OCI-LY3 (cell line): ENCODE measurements at regions not wholly inside any gene's neighbourhood (a gene's known extent, or its start where the extent isn't known, plus 50 kb on each side); places are given as distances from the start of the nearest gene placed in this dataset.
A peak's percentile ranks its signal among the peaks of the same experiment; 100 is the strongest.

Experiments used
- H2AFZ ChIP-seq: fragments of 200-600, 300-600 bp; shearing (Covaris generic); 2 replicates; pipeline ENCODE4 v1.6.0; 2014; ENCODE audit warnings: antibody characterized with exemption, low read depth, low read length
- H3K27ac ChIP-seq: fragments of 200-600, 300-600 bp; sonication (generic); 2 replicates; pipeline ENCODE4 v1.5.1; 2014; ENCODE audit warnings: mild to moderate bottlenecking, low read length, moderate library complexity, mixed read lengths
- H3K27me3 ChIP-seq: fragments of 200-600, 300-600 bp; sonication (generic); 2 replicates; pipeline ENCODE4 v1.6.1; 2014; ENCODE audit warnings: low read depth, low read length, mixed read lengths
- H3K36me3 ChIP-seq: fragments of 200-600, 300-600 bp; sonication (generic); replicated peaks from 2 replicates; pipeline ENCODE3; 2014; ENCODE audit warnings: low read depth, low read length, mixed read lengths
- H3K4me1 ChIP-seq: fragments of 300-600, 200-600 bp; sonication (generic); 2 replicates; pipeline ENCODE4 v1.6.1; 2014; ENCODE audit warnings: low read length, mixed read lengths
- H3K4me2 ChIP-seq: fragments of 200-600, 300-600 bp; sonication (generic); 2 replicates; pipeline ENCODE4 v1.6.1; 2014; ENCODE audit warnings: low read length, mixed read lengths
- H3K4me3 ChIP-seq: fragments of 300-600, 200-600 bp; sonication (generic); 2 replicates; pipeline ENCODE4 v1.5.1; 2014; ENCODE audit warnings: antibody characterized with exemption, mild to moderate bottlenecking, low read length, moderate library complexity
- H3K79me2 ChIP-seq: fragments of 300-600, 200-600 bp; shearing (Covaris generic); 2 replicates; pipeline ENCODE4 v1.6.1; 2014; ENCODE audit warnings: mild to moderate bottlenecking, low read length, mixed read lengths
- H3K9ac ChIP-seq: fragments of 300-600, 200-600 bp; shearing (Covaris generic); 2 replicates; pipeline ENCODE4 v1.6.0; 2014; ENCODE audit warnings: mild to moderate bottlenecking, low read length, moderate library complexity
- H3K9me3 ChIP-seq: fragments of 200-600, 300-600 bp; shearing (Covaris generic); 2 replicates; pipeline ENCODE4 v1.6.1; 2014; ENCODE audit warnings: low read length, mixed read lengths; ENCODE audit not compliant: insufficient read depth
- H4K20me1 ChIP-seq: fragments of 200-600, 300-600 bp; sonication (generic); 2 replicates; pipeline ENCODE4 v1.6.1; 2016; ENCODE audit warnings: low read length, mixed read lengths; ENCODE audit not compliant: insufficient read depth
- EZH2phosphoT487 ChIP-seq: fragments of 200-600 bp; shearing (Covaris generic); IDR thresholded peaks from 2 replicates; pipeline ENCODE4 v1.6.1; 2018; ENCODE audit warnings: antibody characterized with exemption, mixed run types, low read depth
- TF ChIP-seq, protein P1 (sequence below): fragments of 200-600, 300-600 bp; sonication (generic); IDR thresholded peaks from 2 replicates; pipeline ENCODE4 v1.5.1; 2014; ENCODE audit warnings: antibody characterized with exemption, low read length, low read depth

DNA sequence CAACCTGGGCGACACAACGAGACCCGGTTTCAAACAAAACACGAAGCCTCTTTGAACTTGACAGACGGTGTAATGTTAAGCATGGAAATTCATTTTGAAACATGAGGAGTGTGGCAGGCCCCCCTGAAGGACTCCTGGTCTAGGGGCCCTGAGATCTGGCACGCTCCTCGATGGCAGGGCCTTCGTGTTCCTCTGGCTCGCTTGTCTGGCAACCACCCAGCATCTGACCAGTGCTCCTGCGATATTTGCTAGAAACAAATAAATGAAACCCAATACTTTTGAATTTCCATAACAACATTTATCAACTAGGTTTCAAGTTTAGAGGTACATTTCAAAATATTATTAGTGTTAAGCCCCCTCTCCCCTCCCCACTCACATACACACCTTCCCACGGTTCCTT lies 193.0 kb downstream of the ERCC6L2 start:
- H3K27me3 ChIP-seq = peaks cover 6% of the 10 kb centered on the region; the same call in 1 of the 2 replicates
- no peaks in the 10 kb centered on the region for H3K9me3 ChIP-seq
- no peak overlapping the region for H2AFZ ChIP-seq
- H3K9ac ChIP-seq = no peak overlapping the region
- no peak overlapping the region for H3K4me3 ChIP-seq
- no peaks in the 10 kb centered on the region for H4K20me1 ChIP-seq
- no peak for TF ChIP-seq EZH2phosphoT487
- TF ChIP-seq, protein P1, sequence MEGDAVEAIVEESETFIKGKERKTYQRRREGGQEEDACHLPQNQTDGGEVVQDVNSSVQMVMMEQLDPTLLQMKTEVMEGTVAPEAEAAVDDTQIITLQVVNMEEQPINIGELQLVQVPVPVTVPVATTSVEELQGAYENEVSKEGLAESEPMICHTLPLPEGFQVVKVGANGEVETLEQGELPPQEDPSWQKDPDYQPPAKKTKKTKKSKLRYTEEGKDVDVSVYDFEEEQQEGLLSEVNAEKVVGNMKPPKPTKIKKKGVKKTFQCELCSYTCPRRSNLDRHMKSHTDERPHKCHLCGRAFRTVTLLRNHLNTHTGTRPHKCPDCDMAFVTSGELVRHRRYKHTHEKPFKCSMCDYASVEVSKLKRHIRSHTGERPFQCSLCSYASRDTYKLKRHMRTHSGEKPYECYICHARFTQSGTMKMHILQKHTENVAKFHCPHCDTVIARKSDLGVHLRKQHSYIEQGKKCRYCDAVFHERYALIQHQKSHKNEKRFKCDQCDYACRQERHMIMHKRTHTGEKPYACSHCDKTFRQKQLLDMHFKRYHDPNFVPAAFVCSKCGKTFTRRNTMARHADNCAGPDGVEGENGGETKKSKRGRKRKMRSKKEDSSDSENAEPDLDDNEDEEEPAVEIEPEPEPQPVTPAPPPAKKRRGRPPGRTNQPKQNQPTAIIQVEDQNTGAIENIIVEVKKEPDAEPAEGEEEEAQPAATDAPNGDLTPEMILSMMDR = no peak
- no peak overlapping the region for H3K27ac ChIP-seq
- no peaks in the 10 kb centered on the region for H3K79me2 ChIP-seq
- H3K36me3 ChIP-seq = no peaks in the 10 kb centered on the region
- peaks cover 10% of the 10 kb centered on the region for H3K4me1 ChIP-seq
- no peak overlapping the region for H3K4me2 ChIP-seq

DNA sequence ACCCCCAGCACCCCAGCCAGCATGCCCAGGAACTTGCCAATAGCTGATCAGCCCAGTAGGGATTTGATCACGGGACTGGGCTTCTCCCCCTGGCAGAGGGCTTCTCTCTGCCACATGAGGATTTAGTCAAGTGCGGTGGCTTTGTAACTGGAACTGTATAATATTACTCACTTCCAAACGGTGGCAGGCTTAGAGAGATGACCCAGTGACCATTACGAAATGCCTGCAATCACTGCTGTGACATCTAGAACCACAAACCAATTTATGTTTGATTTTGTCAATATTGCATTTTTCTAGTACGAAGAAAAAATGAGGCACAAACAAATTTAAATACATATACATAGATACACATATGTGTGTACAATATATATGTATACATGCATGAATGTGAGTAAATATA lies 192.1 kb downstream of the ERCC6L2 start:
- H3K9ac ChIP-seq = no peak overlapping the region
- no peak overlapping the region for H3K27ac ChIP-seq
- TF ChIP-seq, protein P1 = no peak
- TF ChIP-seq EZH2phosphoT487 = no peak
- H3K27me3 ChIP-seq = peaks cover 6% of the 10 kb centered on the region; the same call in 1 of the 2 replicates
- H3K79me2 ChIP-seq = no peaks in the 10 kb centered on the region
- no peaks in the 10 kb centered on the region for H3K36me3 ChIP-seq
- no peak overlapping the region for H3K4me2 ChIP-seq
- peaks cover 10% of the 10 kb centered on the region for H3K4me1 ChIP-seq
- no peaks in the 10 kb centered on the region for H4K20me1 ChIP-seq
- no peaks in the 10 kb centered on the region for H3K9me3 ChIP-seq
- no peak overlapping the region for H3K4me3 ChIP-seq
- no peak overlapping the region for H2AFZ ChIP-seq

DNA sequence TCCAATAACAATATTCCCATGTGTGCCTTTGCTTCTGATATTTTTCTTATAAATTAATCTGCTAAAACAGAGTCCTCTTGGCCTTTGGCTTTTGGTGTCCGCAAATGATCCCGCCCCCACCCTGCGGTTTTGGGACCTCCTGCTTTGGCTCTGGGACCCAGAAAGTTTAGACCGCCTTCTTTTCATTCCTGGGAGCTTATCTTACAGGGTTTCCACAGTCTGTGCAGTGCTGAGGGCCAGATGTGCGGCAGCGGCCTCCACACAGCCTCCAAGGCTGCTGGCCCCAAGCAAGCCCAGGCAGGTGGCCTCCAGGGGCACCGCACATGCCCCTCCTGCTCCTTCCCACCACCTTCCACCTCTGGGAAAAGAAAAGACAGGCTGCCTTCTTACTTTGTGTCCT lies 191.5 kb downstream of the ERCC6L2 start:
- H3K36me3 ChIP-seq = no peaks in the 10 kb centered on the region
- no peaks in the 10 kb centered on the region for H4K20me1 ChIP-seq
- peaks cover 10% of the 10 kb centered on the region for H3K4me1 ChIP-seq
- no peak overlapping the region for H3K27ac ChIP-seq
- H3K79me2 ChIP-seq = no peaks in the 10 kb centered on the region
- no peak overlapping the region for H2AFZ ChIP-seq
- no peak overlapping the region for H3K4me3 ChIP-seq
- H3K9me3 ChIP-seq = no peaks in the 10 kb centered on the region
- TF ChIP-seq, protein P1 = no peak
- H3K27me3 ChIP-seq = peaks cover 6% of the 10 kb centered on the region; the same call in 1 of the 2 replicates
- H3K9ac ChIP-seq = no peak overlapping the region
- no peak overlapping the region for H3K4me2 ChIP-seq

DNA sequence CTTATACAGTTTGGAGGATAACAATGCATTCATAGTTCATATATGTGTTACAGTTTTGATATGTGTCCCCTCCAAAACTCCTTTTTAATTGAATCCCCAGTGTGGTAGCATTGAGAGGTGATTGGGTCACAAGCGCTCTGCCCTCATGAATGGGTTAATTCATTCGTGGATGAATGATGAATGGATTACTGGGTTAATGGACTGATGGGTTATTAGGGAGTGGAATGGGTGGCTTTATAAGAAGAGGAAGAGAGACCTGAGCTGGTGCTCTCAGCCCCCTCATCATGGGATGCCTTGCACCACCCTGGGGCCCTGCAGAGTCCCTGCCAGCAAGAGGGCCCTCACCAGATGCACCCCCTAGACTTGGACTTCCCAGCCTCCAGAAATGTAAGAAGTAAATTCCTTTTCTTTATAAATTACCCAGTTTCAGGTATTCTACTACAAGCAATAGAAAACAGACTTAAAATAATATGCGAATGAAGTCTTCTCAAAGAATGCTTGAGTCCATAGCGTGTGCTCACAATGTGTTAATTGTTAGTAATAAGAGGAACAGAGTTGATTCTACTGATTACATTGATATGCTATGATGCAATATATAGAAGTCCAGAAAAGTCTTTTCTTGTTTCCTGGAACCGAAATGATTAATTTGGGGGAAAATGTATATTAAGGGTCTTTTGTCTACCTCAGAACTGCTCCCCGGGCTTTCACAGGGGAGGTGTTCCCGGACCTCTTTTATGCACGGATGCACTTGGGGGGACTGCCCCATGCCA lies 190.2 kb downstream of the ERCC6L2 start:
- peaks cover 18% of the 10 kb centered on the region for H3K4me1 ChIP-seq
- H3K36me3 ChIP-seq = no peaks in the 10 kb centered on the region
- no peak overlapping the region for H3K27ac ChIP-seq
- no peaks in the 10 kb centered on the region for H4K20me1 ChIP-seq
- H3K79me2 ChIP-seq = no peaks in the 10 kb centered on the region
- TF ChIP-seq EZH2phosphoT487 = no peak
- TF ChIP-seq, protein P1 = no peak
- no peak overlapping the region for H3K9ac ChIP-seq
- peak overlapping the region; percentile 16; the same call in 1 of the 2 replicates for H3K4me2 ChIP-seq
- H3K9me3 ChIP-seq = no peaks in the 10 kb centered on the region
- no peak overlapping the region for H3K4me3 ChIP-seq
- peaks cover 6% of the 10 kb centered on the region; the same call in 1 of the 2 replicates for H3K27me3 ChIP-seq
- no peak overlapping the region for H2AFZ ChIP-seq
